HG02798 (cell line): ENCODE measurements at regions not wholly inside any gene's neighbourhood (a gene's known extent, or its start where the extent isn't known, plus 50 kb on each side); places are given as distances from the start of the nearest gene placed in this dataset.
"Not testable (repeated sequence)": the region's sequence is repeated elsewhere in the genome, so short reads cannot be mapped to it uniquely, and the experiment has no call there.

Source experiments
- ATAC-seq: cut with Tn5 transposase; IDR thresholded peaks from one replicate; pipeline ENCODE4 v1.9.1; 2021; ENCODE audit warnings: mild to moderate bottlenecking; ENCODE audit not compliant: unreplicated experiment, poor library complexity

DNA sequence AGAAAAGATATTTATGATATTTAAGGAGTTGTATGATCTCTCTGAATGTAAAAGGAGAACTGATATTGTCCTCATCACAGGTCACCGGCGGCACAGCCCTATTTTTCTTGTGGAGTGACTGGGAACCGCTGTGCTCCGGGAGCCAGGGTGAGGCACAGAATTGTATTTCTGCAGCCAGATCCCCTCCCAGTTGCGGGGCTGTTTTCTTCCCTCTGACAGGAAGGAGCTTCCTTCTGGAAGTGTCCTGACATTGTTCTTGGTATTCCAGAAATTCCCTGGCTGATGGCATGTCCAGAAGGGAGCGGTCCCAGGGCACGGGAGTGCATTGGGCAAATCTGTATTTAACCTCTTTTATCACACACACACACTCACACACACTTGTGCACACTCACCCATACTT is 268.6 kb upstream of the FOXF1 start:
- no peak for ATAC-seq

DNA sequence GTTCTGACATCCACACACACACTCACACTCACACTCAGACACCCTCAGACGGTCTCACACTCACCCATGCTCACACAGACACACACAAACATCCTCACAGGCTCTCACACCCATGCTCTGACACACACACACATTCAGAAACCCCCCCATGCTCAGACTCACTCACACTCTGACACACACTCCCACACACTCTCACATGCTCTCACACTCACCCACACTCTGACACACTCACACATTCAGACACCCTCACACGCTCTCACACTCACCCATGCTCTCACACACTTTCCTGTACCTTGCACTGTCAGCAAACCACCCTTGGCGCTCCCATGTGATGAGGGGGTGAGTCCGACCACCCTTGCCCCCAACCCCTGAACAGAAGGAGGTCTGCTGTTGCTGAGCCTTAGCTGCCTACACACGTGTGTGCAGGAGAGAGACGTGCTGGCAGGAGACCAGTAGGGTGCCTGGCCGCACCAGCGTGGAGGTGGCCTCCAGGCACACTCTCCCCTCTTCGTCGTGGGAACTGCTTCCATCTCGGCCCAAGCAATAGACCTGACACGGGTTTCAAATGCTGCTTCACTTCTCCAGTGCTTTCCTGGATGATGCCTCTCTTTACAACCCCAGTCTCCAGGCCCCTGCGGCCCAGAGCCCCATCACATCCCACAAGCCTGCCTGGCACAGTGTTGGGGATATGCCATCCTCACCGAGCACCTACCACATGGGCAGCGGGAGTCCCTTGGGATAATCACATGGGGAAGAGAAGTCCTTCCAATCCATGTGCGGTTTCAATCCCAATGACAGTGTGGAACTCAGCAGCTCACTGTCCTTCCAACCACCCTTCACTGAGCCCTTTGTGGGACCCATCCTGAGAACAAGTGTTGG is 267.8 kb upstream of the FOXF1 start:
- no peak for ATAC-seq

DNA sequence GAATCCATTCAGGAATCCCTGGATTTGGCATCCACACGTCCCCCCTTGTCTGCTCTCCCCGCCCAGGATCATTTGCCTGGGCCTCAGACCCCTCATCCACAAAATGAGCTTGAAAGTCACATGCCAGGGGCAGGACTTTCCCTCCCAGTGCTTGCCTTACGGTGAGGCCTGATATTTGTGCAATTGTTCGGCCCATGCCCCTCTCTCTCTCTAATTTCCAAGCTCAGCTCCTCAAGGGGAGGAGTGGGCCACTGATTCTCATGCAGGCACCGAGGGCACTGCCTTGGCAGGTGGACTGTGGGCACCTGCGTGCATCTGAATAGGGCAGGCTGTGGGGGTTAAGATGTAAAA is 267.2 kb upstream of the FOXF1 start:
- ATAC-seq, result no peak

DNA sequence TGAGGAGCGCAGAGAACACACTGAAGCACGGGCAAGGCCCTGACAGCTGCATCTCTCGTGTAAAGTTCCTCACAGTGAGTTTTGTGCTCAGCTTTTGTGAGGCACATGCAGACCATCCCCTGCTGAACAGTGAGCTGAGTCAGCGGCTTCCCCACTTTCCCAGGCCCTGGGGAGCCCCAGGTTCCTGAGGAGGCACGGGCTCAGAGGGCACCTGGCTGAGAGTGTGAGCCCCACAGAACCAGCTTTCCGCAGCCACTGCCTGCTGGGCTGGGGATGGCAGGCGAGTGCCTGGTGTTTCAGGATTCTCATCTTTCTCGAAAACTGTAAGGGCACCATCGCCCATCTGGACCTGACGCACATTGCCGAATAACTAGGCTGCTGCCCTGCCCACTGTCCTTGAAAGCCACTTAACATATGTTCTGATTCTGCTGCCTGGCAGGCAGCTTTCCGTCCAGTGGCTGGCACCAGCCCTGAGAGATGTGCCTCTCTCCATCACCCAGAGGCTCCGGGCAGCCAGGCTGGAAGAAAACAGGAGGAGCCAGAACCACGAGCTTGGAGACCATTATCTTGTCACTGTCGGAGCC is 266.7 kb upstream of the FOXF1 start:
- ATAC-seq, result no peak

DNA sequence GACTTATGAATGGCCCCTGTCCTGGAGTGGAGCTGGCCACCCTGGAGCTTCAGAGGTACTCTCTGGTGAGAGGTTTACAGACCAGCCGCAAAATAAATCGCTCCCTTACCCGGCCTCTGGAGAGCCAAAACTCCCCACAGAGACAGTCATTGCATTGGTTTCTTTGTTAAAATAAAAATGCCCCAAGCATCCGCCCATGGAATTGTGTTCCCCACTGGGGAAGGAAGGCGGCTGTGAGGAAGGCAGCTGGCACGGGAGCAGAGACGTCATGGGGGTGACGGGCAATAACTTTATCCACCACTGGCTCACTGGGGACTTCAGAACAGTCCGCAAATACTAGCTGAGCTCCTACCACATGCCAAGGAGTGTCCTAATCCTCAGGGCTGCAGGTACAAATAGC is 266.2 kb upstream of the FOXF1 start:
- no peak for ATAC-seq

DNA sequence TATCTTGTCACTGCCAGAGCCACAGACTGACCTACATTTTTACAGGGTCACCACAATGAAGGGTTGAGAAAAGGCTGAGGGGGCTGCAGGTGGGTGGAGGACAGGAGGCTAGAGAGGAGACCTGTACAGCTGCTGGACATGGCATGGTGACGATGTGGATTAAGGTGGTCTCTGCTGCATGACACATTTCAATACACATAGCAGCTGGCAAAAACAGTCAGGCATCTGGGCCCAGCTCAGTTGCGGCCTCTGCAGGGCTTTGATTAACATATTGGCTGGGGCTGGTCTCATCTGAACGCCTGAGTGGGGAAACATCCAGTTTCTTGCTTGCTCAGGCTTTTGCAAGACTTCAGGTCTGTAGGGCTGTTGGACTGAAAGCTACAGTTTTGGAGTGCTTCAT is 265.4 kb upstream of the FOXF1 start:
- ATAC-seq, result no peak

DNA sequence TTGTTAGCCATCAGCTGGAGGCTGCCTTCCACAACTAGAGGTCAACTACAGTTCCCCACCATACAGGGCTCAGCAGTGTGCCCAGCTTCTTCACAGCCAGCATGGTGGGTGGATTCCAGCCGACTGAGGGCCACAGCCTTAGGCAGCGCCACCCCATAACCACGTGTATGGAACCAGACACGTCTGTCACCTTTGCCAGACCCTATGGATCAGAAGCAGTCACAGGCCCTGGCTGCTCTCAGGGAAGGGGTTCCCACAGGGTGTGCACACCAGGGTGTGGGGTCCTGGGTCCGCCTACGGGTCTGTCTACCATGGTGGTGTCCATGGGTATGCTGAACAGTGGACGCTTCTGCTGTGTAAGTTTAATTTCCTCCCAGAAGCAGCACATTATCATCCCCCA is 265.0 kb upstream of the FOXF1 start:
- ATAC-seq, result no peak

DNA sequence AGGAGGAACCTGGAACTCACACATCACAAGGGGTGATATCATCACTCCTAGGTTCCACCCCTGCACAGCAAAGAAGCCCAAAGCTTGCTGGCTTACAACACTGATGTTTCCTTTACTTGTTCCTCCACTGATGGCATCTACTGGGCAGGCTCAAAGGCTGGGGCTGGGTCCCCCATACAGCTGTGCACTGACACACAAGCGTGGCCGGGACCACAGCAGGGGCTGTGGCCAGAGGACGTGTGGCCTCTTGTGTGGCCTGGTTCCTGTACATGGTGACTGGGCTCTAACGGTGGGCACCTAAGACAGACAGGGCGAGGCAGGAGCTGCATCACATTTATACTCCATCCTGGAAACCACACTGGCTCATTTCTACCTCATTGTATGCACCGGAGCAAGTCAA is 264.4 kb upstream of the FOXF1 start:
- ATAC-seq, result no peak

DNA sequence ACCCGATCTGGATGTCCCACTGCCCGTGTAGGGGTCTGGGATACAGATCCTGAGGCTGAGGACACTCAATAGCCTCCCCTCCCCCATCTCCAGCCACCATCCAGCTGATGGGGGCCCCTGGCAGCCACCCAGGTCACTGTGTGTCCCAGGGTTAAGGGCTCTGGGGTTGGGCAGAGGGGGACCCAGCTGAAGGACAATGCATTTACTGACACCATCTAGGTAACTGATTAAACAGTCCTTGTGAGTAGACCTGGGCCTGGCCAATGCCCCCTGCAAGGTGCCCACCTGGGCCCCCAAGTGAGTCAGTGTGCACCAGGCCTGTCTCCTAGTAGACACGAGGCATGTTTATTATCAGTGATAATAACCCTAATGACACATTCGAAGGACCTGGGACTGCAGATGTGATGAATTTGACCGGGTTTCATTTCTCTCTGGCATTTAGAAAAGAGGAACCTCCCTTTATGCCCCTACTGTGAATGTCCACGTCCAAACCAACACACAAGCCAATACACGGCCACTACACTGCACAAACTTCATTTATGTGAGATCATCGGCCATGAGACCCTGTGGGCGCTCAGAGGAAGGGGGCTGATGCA is 261.9 kb upstream of the FOXF1 start:
- no peak for ATAC-seq

DNA sequence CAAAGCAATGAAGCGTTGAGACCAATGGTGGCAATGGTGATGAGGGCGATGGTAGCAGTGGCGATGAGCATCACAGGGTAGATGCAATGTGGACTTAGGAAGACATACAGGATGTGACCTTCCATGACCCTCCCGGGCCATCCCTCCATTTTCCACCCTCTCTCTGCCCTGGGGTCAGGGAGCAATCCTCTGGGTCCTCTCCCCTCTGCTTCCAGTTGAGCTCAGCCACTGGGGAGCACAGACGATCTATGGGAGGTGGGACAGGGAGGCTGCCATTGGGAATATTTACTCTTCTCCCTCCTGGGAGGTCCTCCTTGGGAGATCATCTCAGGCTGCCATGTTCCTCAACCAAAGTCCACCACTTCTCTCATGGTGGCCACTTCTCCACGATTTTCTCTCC is 260.7 kb upstream of the FOXF1 start:
- no peak for ATAC-seq

DNA sequence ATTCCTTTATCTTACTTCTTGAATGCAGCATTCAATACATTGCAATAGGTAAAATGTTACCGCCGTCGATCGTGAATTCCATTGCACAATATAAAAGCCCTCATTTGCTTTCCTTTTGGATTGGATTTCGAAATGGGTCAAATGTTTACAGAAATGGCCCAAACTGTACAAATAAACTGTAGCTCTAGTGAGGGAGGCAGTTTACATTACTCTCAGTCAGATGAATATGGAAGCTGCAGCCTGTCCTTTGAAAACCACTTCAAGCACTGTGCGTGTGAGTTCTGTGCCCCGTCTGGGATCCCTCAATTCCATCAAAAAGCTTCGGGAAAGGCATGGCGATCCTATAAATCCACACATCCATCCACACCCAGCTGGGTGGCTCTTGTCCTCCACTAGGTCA is 258.6 kb upstream of the FOXF1 start:
- no peak for ATAC-seq

DNA sequence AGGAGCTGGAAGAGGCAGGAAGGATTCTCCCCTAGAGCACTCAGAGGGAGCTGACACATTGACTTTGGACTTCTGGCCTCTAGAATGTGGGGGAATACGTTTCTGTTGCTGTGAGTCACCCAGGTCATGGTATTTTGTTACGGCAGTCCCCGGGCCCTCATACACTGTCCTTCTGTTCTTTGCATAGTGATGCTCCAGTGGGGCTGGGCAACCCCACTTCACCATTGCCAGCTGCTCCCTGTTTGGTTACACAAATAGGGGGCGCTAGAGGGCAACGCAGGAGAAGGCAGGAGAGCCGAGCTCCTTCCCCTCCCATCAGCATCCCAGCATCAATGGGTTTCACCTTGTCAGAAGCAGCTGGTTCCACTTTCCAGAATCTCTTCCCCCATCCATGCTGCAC is 257.7 kb upstream of the FOXF1 start:
- ATAC-seq, result no peak

DNA sequence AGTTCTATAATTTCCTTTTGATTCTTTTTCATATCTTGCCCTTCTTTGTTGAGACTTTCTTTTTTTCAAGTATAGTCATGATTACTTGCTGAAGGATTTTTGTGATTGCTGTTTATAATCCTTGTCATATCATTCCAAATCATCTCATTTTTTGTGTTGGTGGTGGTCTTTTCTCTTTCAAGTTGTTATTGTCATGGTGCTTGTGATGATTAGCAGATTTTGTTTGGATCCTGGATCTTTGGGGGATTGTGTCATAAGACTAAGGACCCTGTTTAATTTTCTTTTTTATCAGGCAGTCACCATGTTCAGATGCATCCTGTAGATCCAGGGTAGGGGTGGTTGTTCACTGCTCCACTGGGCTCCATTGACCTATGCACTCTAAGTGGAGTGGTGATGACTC is 254.4 kb upstream of the FOXF1 start:
- ATAC-seq, result no peak

DNA sequence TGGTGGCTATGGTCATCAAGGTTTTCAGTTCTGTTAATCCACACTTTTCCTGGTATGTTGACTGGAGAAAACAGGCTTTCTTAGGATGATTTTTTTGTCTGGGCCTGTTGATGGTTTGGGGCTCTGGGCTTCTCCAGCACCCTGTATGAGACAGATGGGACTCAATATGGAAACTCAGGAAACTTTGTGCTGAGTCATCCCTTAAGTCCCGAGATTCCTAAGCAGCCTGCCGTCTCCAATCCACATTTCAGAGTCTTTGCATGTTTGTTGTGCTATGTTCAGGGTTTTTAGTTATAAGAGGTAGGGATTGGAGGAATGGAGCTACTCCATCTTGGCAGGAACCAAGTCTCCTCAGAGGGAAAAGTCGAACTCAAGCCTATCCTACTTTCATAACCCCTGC is 253.3 kb upstream of the FOXF1 start:
- ATAC-seq, result no peak

DNA sequence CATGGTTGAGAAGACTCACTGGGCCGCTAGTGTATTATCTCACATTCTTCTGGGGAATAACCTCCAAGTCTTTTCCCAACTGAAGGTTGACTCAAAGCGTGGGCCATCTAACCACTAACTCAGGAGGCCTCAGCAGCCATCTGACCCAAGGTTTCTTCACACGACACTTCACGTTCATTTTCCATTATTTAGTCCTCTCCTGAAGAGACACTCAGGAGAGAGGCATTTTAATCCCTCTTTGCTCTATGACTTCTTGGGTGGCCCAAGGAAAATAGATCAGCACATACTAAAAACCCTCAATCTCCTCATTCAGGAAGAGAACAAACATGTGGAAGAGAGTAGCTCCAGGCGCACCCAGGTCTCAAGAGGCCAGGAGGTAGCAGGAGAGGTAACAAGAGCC is 252.8 kb upstream of the FOXF1 start:
- no peak for ATAC-seq

DNA sequence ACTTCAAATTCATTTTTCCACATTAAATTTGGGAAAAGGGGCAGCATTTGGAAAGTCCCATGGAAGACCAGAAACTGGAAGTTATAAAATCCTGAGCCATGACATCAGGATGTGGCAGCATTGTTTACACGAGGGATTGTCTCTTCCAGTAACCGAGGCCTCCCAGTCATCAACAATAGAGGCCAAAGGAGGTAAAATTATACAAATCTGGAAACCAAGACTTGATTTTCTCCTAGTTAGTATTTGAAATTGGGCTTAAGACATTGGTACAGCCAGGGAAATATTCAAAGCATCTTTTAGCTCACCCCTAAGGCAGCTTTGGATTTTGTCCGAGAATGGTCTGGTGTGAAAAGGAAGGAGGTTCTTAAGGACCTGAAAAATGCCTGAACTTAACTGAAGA is 251.6 kb upstream of the FOXF1 start:
- no peak for ATAC-seq

DNA sequence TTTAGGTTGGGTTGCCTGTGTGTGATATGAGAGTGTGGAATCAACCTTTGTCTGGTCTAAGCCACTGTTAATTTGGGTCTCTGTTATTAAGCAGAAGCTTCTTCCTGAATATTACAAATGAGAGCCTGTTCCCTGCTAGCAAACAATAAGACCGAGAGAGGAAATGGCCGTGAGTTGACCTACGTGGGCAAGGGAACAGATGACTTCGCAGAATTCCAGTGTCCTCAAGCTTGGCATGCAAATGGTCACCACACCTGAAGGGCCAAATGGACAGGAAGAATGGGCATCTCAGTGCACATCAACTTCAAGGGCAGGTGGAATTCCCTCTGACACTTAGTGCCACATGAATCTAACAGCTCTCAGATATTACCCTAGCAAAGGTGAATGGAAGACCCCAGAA is 250.8 kb upstream of the FOXF1 start:
- ATAC-seq, result no peak

DNA sequence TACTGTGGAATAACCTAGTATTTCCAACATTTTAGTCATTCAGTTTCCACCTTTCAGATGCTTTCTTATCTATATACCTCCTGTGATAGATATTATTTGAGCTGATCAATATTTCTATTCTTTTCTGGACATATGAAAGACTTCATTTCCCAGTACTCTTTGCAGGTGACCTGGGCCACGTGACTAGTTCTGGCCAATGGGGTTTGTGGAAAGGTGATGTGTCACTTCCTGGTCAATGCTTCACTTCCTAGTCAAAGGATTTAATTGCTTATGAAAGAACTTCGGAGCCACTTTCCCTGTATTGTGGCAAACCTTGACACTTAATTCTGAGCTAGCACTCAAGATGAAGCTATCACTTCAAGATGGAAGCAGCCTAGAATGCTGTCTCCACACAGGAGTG is 248.9 kb upstream of the FOXF1 start:
- no peak for ATAC-seq

DNA sequence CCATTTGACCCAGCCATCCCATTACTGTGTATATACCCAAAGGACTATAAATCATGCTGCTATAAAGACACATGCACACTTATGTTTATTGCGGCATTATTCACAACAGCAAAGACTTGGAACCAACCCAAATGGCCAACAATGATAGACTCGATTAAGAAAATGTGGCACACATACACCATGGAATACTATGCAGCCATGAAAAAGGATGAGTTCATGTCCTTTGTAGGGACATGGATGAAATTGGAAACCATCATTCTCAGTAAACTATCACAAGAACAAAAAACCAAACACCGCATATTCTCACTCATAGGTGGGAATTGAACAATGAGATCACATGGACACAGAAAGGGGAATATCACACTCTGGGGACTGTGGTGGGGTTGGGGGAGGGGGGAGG is 242.7 kb upstream of the FOXF1 start:
- not testable (repeated sequence) for ATAC-seq

DNA sequence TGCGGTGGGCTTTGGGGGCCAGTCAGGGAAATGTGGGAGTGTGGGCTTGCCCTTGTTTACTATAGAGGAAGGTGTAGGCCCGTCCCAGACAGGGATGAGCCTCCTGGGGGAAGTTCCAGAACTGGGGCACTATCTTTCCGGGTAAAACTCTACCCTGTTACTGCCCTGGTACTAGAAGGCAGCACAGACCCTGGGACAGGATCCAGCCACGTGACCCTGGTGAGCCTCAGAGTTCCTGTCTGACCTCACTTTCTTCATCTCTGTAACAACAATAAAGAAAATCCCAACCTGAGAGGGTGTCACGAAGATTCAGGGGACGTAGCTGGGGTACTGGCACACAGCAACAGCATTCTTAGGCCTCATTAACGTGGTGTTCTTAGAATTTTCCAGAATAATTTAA is 239.6 kb upstream of the FOXF1 start:
- no peak for ATAC-seq

DNA sequence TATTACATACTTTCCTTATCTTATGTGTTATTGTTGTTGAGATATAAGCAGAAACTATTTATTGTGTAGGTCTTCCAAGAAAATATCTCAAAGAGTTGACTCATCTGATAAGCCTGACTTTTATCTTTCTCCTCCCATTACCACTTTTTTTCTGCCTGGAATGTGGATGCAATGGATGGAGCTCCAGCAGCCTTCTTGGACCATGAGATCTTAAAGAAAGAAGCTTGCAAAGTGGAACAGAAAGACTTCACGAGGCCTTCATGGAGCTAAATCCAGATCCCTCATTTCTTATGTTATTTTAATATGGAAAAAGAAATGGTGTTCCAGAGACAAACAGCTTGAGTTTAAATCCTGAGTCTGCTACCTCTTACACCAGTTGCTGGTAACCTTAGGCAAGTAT is 237.6 kb upstream of the FOXF1 start:
- ATAC-seq, result no peak

DNA sequence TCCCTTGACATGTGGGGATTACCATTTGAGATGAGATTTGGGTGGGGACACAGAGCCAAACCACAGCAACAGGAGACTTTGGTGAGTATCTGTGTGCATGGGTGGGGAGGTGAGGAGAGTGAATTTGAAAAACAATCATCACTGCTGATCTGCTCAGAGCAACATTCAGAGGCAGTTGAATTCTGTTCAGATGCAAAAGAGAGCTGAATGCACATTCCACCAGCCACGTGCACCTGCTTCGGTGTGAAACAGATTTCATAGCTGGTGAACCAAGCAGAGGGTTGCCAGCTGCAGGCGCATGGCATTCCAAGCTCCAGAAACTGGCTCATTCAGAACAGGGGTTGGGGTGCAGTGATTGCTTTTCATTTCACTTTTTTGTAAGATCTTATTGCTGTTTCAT is 233.1 kb upstream of the FOXF1 start:
- no peak for ATAC-seq
